PC-9 (cell line): ENCODE measurements at regions not wholly inside any gene's neighbourhood (a gene's known extent, or its start where the extent isn't known, plus 50 kb on each side); places are given as distances from the start of the nearest gene placed in this dataset.

Experiments used
- BruUV-seq: library from RNA; stranded (reverse); fragments of 400-500 nt; replicated peaks from 2 replicates; lab custom pipeline; 2021; lab: Mats Ljungman, UMichigan
- CTCF ChIA-PET: fragments of 300-600 bp; sonication (Branson Sonifier 250); formaldehyde crosslinking; loops from one replicate; lab custom pipeline; 2022; ENCODE audit warnings: antibody characterized with exemption; lab: Charles Lee
- POLR2A ChIA-PET: fragments of 300-600 bp; sonication (Branson Sonifier 250); formaldehyde crosslinking; loops from one replicate; lab custom pipeline; 2022; ENCODE audit warnings: antibody characterized with exemption; ENCODE audit not compliant: unreplicated experiment; lab: Charles Lee
- DNase-seq, 2 experiments: peaks; one replicate each; pipeline versions ENCODE4 v3.0.0 to v3.0.0-alpha.2; 2015 to 2022; ENCODE audit warnings: mixed read lengths in 1 of 2
- H2AFZ ChIP-seq: fragments of 200-600 bp; sonication (generic); 2 replicates; pipeline ENCODE4 v1.8.1; 2017; ENCODE audit warnings: antibody characterized with exemption
- H3F3A ChIP-seq: fragments of 200-600 bp; sonication (generic); 2 replicates; pipeline ENCODE4 v1.8.1; 2017; ENCODE audit warnings: antibody characterized with exemption, mild to moderate bottlenecking, low read depth; ENCODE audit not compliant: insufficient read depth
- H3K27ac ChIP-seq: fragments of 200-600 bp; sonication (generic); 2 replicates; pipeline ENCODE4 v1.6.1; 2016; ENCODE audit warnings: mixed run types
- H3K27me3 ChIP-seq: fragments of 200-600 bp; sonication (generic); 2 replicates; pipeline ENCODE4 v1.6.1; 2016; ENCODE audit warnings: low read depth, mixed run types; ENCODE audit not compliant: insufficient read depth
- H3K36me3 ChIP-seq: fragments of 200-600 bp; sonication (generic); 2 replicates; pipeline ENCODE4 v1.6.1; 2016; ENCODE audit warnings: low read depth, mixed run types
- H3K4me1 ChIP-seq: fragments of 200-600 bp; sonication (generic); replicated peaks from 2 replicates; pipeline ENCODE4 v1.6.1; 2016; ENCODE audit warnings: mixed run types; ENCODE audit not compliant: insufficient read depth
- H3K4me2 ChIP-seq: fragments of 200-600 bp; sonication (generic); 2 replicates; pipeline ENCODE4 v1.6.1; 2017; ENCODE audit warnings: mixed run types
- H3K4me3 ChIP-seq: fragments of 200-600 bp; sonication (generic); 2 replicates; pipeline ENCODE4 v1.6.1; 2016; ENCODE audit warnings: mixed run types
- H3K79me2 ChIP-seq: fragments of 200-600 bp; sonication (generic); 2 replicates; pipeline ENCODE4 v1.6.1; 2017; ENCODE audit warnings: low read depth, mixed run types
- H3K9me2 ChIP-seq: fragments of 200-600 bp; sonication (generic); 2 replicates; pipeline ENCODE4 v1.8.1; 2017; ENCODE audit warnings: mild to moderate bottlenecking; ENCODE audit not compliant: insufficient read depth
- H3K9me3 ChIP-seq: fragments of 200-600 bp; sonication (generic); 2 replicates; pipeline ENCODE4 v1.8.1; 2016; ENCODE audit warnings: low read depth; ENCODE audit not compliant: insufficient read depth
- H4K20me1 ChIP-seq: fragments of 200-600 bp; sonication (generic); 2 replicates; pipeline ENCODE4 v1.8.1; 2017; ENCODE audit not compliant: insufficient read depth
- EZH2 ChIP-seq: fragments of 200-600 bp; sonication (generic); IDR thresholded peaks from 2 replicates; pipeline ENCODE4 v1.8.0; 2017; ENCODE audit warnings: antibody characterized with exemption, low read depth
- intact Hi-C: fragments of 100-400 bp; cut with micrococcal nuclease; formaldehyde crosslinking; loops from one replicate; pipeline ENCODE4 v1.10.0; 2022; ENCODE audit not compliant: unreplicated experiment
- TF ChIP-seq, protein P1 (sequence below): fragments of 200-600 bp; sonication (generic); conservative IDR thresholded peaks from 2 replicates; pipeline ENCODE4 v1.6.1; 2017; ENCODE audit warnings: mixed run types, antibody characterized with exemption, mild to moderate bottlenecking, moderate library complexity

DNA sequence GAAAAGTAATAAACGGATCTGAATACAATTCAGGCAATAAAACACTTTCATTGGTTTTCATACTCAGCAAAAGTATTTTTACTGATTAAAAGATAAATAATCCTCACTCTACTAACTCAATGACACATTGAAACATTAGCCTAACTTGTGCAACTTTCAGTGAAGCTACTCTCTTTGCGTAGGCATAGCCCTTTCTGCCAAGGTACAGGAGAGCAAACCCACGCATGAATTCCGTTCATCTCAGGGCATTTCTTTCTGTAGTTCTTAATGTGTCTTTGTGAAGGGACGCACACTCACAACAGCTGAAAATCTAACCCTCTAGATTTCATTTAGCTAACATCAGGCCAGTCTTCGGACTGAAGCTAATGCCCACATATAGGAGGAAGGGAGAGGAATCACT lies 66.4 kb upstream of the TLE1 start:
- H4K20me1 ChIP-seq: no peaks in the 10 kb centered on the region
- no peaks in the 10 kb centered on the region for H3K27me3 ChIP-seq
- no peak overlapping the region for H3K27ac ChIP-seq
- intact Hi-C loops: no loop called here
- TF ChIP-seq EZH2: no peak
- TF ChIP-seq, protein P1, sequence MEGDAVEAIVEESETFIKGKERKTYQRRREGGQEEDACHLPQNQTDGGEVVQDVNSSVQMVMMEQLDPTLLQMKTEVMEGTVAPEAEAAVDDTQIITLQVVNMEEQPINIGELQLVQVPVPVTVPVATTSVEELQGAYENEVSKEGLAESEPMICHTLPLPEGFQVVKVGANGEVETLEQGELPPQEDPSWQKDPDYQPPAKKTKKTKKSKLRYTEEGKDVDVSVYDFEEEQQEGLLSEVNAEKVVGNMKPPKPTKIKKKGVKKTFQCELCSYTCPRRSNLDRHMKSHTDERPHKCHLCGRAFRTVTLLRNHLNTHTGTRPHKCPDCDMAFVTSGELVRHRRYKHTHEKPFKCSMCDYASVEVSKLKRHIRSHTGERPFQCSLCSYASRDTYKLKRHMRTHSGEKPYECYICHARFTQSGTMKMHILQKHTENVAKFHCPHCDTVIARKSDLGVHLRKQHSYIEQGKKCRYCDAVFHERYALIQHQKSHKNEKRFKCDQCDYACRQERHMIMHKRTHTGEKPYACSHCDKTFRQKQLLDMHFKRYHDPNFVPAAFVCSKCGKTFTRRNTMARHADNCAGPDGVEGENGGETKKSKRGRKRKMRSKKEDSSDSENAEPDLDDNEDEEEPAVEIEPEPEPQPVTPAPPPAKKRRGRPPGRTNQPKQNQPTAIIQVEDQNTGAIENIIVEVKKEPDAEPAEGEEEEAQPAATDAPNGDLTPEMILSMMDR: no peak
- no peak for DNase-seq
- H2AFZ ChIP-seq: no peak overlapping the region
- H3K4me2 ChIP-seq: no peak overlapping the region
- H3F3A ChIP-seq: no peaks in the 10 kb centered on the region
- H3K4me3 ChIP-seq: no peak overlapping the region
- H3K36me3 ChIP-seq: no peaks in the 10 kb centered on the region
- H3K4me1 ChIP-seq: no peaks in the 10 kb centered on the region
- no peaks in the 10 kb centered on the region for H3K9me3 ChIP-seq
- ChIA-PET POLR2A (no interaction called here), CTCF (no interaction called here)
- BruUV-seq: no TSS peak
- H3K79me2 ChIP-seq: no peaks in the 10 kb centered on the region
- no peaks in the 10 kb centered on the region for H3K9me2 ChIP-seq

DNA sequence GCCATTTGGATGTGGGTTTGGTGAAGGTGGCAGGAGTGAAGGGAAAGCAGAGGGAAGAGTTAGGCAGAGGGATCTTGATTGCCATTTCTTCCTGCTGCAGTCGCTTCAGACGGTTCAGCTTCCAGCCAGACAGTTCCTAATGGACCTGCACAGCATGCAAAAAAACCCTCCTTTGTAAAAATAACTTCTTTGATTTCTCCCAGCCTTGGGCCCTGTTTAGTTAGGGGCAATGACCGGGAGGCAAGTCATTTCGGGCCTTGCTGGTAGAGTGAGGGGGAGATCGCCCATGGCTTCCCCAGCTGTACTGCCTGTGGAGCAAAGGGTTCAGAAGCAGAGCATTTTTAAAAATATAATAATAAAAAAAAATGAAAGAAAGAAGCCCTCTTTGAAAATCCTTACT lies 67.2 kb upstream of the TLE1 start:
- no peak overlapping the region for H3K27ac ChIP-seq
- H3K9me3 ChIP-seq: no peaks in the 10 kb centered on the region
- ChIA-PET POLR2A (no interaction called here), CTCF (no interaction called here)
- TF ChIP-seq, protein P1: no peak
- no peak for TF ChIP-seq EZH2
- no peaks in the 10 kb centered on the region for H3F3A ChIP-seq
- H4K20me1 ChIP-seq: no peaks in the 10 kb centered on the region
- H3K36me3 ChIP-seq: no peaks in the 10 kb centered on the region
- H3K27me3 ChIP-seq: no peaks in the 10 kb centered on the region
- H3K4me1 ChIP-seq: no peaks in the 10 kb centered on the region
- no peaks in the 10 kb centered on the region for H3K9me2 ChIP-seq
- DNase-seq: no peak
- no peak overlapping the region for H3K4me3 ChIP-seq
- no peak overlapping the region for H3K4me2 ChIP-seq
- BruUV-seq: no TSS peak
- intact Hi-C loops: no loop called here
- H3K79me2 ChIP-seq: no peaks in the 10 kb centered on the region
- no peak overlapping the region for H2AFZ ChIP-seq

GRCh38 chr9:81758123-81758797 lies 68.9 kb upstream of the TLE1 start:
- Histone ChIP-seq H3K79me2 (no peaks in the 10 kb centered on the region), H3K4me3 (no peak overlapping the region), H3K4me1 (no peaks in the 10 kb centered on the region), H3K27ac (no peak overlapping the region), H3K36me3 (no peaks in the 10 kb centered on the region), H3K4me2 (no peak overlapping the region), H4K20me1 (no peaks in the 10 kb centered on the region), H2AFZ (no peak overlapping the region), H3K9me3 (no peaks in the 10 kb centered on the region), H3K9me2 (no peaks in the 10 kb centered on the region), H3K27me3 (no peaks in the 10 kb centered on the region), H3F3A (no peaks in the 10 kb centered on the region)
- BruUV-seq: no TSS peak
- intact Hi-C loops: no loop called here
- POLR2A ChIA-PET: no interaction called here
- TF ChIP-seq, protein P1: no peak
- no peak for TF ChIP-seq EZH2
- CTCF ChIA-PET: no interaction called here
- DNase-seq: no peak
